ENCODE measurements at regions not wholly inside any gene's neighbourhood (a gene's known extent, or its start where the extent isn't known, plus 50 kb on each side); places are given as distances from the start of the nearest gene placed in this dataset.

DNA sequence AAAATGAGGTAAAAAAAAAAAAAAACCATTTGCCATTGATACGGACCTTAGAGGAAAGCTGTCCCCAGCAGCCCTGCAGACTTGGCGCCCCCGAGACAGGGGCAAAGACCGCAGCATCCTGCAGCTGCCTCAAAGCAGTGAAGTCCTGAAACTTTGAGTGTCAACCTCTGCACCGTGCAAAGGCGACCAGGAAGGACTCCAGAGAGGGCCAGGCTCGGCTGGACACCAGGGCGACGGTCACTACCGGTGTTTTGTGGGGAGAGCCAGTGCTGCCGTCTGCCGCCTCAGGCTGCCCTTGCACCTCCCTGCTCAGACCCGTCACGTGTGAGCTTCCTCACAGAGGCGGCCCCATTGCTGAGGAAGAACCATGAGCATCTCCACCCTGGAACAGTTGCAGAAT lies 146.7 kb upstream of the SPACA7 start:
- no peaks in the 10 kb centered on the region for H3K4me1 ChIP-seq
- peak; percentile 22 for DNase-seq
- H3K36me3 ChIP-seq = no peaks in the 10 kb centered on the region
- no peak for ATAC-seq
- H3K4me3 ChIP-seq = no peak overlapping the region
- H3K27me3 ChIP-seq = no peaks in the 10 kb centered on the region
- intact Hi-C loops (cut with DNase I) = no loop called here
- TF ChIP-seq, protein P1, sequence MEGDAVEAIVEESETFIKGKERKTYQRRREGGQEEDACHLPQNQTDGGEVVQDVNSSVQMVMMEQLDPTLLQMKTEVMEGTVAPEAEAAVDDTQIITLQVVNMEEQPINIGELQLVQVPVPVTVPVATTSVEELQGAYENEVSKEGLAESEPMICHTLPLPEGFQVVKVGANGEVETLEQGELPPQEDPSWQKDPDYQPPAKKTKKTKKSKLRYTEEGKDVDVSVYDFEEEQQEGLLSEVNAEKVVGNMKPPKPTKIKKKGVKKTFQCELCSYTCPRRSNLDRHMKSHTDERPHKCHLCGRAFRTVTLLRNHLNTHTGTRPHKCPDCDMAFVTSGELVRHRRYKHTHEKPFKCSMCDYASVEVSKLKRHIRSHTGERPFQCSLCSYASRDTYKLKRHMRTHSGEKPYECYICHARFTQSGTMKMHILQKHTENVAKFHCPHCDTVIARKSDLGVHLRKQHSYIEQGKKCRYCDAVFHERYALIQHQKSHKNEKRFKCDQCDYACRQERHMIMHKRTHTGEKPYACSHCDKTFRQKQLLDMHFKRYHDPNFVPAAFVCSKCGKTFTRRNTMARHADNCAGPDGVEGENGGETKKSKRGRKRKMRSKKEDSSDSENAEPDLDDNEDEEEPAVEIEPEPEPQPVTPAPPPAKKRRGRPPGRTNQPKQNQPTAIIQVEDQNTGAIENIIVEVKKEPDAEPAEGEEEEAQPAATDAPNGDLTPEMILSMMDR (IDR thresholded peaks at IDR 0.05) = no peak
- H3K9me3 ChIP-seq = no peaks in the 10 kb centered on the region
- H3K27ac ChIP-seq = no peak overlapping the region

DNA sequence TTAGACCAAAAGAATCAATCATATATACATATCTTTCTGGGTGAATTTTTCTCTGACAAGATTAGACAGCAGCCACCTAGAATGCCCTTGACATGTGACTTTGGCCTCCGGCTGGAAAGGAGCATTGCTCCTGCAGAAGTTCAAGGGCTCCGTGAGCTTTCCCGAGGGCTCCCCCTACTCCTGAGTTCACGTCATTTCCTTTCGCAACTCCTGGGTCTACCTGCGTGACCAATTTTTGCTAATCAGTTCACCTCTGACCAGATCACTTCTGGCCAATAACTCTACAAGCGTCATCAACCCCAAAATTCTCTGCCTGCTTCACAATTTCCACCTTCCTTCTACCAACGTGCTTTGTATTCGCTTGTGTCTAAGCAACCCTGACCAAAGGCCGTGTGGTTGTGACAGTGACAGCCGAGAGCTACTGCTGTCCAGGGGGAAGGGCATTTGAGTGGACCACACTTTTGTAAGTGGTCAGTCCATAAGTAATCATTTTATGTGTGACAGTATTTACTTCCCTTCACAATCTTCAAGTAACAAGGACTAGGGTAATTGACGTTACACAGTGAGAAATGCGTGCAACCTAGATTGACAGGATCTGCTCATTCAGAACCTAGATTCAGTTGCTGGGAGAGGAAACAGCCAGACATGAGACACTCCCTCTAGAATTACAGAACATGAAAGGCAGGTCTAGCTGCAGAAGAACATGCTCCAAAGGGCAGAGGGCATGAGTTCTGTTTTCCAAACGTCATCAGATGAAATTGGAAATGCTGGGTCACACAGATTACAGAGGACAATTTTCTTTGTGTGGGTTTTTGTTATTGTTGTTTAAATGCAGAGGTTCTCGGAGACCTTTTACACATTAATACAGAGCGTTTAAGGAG lies 145.9 kb upstream of the SPACA7 start:
- H3K4me1 ChIP-seq = no peaks in the 10 kb centered on the region
- H3K27me3 ChIP-seq = no peaks in the 10 kb centered on the region
- no peak overlapping the region for H3K27ac ChIP-seq
- H3K36me3 ChIP-seq = no peaks in the 10 kb centered on the region
- H3K9me3 ChIP-seq = no peaks in the 10 kb centered on the region
- DNase-seq (peak; percentile 16), ATAC-seq (no peak)
- intact Hi-C loops (cut with DNase I) = no loop called here
- no peak overlapping the region for H3K4me3 ChIP-seq
- TF ChIP-seq, protein P1 (IDR thresholded peaks at IDR 0.05) = no peak

DNA sequence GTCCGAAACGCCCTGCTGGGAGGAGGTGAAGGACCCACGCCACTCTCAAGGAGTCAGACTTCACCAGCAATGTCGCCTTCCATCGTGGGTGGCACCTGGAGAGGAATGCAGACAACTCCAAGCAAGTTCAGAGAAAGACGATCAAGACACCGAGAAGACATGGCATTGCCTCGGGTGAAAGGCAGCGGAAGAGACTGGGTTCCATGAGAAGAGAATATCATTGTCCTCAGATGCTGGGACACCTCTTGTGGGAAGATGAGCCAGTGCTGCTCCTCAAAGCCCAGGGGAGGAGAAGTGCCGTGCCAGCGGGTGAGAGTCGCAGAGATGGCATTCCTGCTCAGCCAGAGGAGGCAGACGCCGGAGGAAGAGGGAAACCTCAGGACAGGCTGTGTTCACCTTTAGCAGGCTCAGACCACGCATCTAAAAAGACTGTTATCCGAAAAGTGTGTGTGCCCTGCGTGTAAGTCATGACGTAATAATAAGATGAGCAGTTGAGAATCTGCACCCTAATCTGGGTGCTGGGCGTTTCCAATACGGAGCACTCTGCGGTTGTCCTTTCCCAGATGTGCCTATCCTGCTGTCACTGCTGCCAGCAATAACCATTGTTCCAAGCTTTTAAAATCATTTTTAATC lies 144.6 kb upstream of the SPACA7 start:
- DNase-seq (peak; percentile 51), ATAC-seq (no peak)
- Histone ChIP-seq H3K4me3 (no peak overlapping the region), H3K27me3 (no peaks in the 10 kb centered on the region), H3K27ac (no peak overlapping the region), H3K4me1 (no peaks in the 10 kb centered on the region), H3K36me3 (no peaks in the 10 kb centered on the region), H3K9me3 (no peaks in the 10 kb centered on the region)
- intact Hi-C loops (cut with DNase I) = no loop called here
- TF ChIP-seq, protein P1 (IDR thresholded peaks at IDR 0.05) = no peak

DNA sequence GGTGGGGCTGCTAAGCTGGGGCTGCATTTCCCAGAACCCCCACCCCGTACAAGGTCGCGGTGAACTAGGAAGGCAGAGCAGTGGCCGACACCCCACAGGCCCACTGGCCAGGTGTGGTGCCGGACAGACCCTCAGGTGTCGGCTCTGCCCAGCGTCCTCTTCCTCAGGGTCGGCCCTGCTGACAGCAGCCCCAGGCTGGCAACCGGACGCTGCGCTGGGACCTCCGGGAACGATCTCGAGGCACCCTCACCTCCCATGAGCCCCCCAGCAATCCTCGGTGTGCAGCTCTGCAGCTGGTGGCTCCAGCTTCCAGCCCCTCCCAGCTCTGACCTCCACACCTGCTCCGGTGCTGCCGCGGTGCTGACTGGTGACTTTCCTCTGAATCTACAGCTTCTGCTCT lies 142.9 kb upstream of the SPACA7 start:
- TF ChIP-seq, protein P1 (IDR thresholded peaks at IDR 0.05) = no peak
- no peak for ATAC-seq
- intact Hi-C loops (cut with DNase I) = no loop called here

DNA sequence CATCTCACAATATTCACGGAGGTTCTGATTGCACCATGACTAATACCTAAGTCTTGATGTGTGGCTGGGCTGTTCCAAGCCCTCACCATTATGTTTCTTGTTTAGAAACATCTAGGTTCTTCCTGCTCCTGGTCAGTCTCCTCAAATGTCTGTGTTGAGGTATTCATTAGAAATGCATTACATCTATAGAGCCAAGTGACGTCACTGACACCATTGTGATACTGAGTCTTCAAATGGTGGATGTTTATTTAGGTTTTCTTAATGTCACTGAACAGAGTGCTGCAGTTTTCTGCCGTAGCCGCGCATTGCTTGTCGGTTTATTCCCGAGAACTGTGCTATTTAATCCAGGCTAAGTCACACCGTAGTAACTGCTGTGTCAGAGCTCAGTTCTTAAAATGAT lies 142.4 kb upstream of the SPACA7 start:
- H3K27me3 ChIP-seq = no peaks in the 10 kb centered on the region

More for the DNA sequence above, 142.9 kb upstream of the SPACA7 start:
- Histone ChIP-seq H3K36me3 (no peaks in the 10 kb centered on the region), H3K27me3 (no peaks in the 10 kb centered on the region), H3K9me3 (no peaks in the 10 kb centered on the region), H3K4me1 (no peaks in the 10 kb centered on the region), H3K4me3 (no peak overlapping the region), H3K27ac (no peak overlapping the region)
- DNase-seq = peak; percentile 39

More for the DNA sequence above, 142.4 kb upstream of the SPACA7 start:
- intact Hi-C loops (cut with DNase I) = no loop called here
- H3K4me1 ChIP-seq = no peaks in the 10 kb centered on the region
- TF ChIP-seq, protein P1 (IDR thresholded peaks at IDR 0.05) = no peak
- peak; percentile 0 for DNase-seq
- no peak for ATAC-seq
- no peaks in the 10 kb centered on the region for H3K9me3 ChIP-seq
- H3K27ac ChIP-seq = no peak overlapping the region
- no peak overlapping the region for H3K4me3 ChIP-seq
- no peaks in the 10 kb centered on the region for H3K36me3 ChIP-seq

Measured in upper lobe of right lung (tissue), 1 donor.